Left lung (tissue), 4 donors: ENCODE measurements at regions not wholly inside any gene's neighbourhood (a gene's known extent, or its start where the extent isn't known, plus 50 kb on each side); places are given as distances from the start of the nearest gene placed in this dataset.

Experiments used
- ATAC-seq: fragments of 200-7000 bp; cut with Tn5 transposase; one replicate; pipeline ENCODE4 v1.9.1; 2020; ENCODE audit warnings: moderate library complexity
- DNase-seq, 4 donors: peaks; one replicate each; pipeline ENCODE4 v3.0.0-alpha.2; 2013 to 2020
- H3K27ac ChIP-seq, 2 donors: fragments of 200-600 bp; sonication (generic) in 1 of 2; one replicate each; pipeline versions ENCODE4 v1.5.0 to v1.8.0; 2020 to 2021
- H3K27me3 ChIP-seq, 2 donors: fragments of 200-600 bp; sonication (generic) in 1 of 2; one replicate each; pipeline versions ENCODE4 v1.5.0 to v1.8.0; 2020 to 2021
- H3K36me3 ChIP-seq, 2 donors: fragments of 200-600 bp; sonication (generic) in 1 of 2; one replicate each; pipeline versions ENCODE4 v1.5.0 to v1.8.0; 2020 to 2021
- H3K4me1 ChIP-seq, 2 donors: fragments of 200-600 bp; one replicate each; pipeline ENCODE4 v1.8.0; 2021
- H3K4me3 ChIP-seq, 2 donors: fragments of 200-600 bp; sonication (generic) in 1 of 2; one replicate each; pipeline versions ENCODE4 v1.5.0 to v1.8.0; 2020 to 2021; ENCODE audit warnings: mild to moderate bottlenecking in 1 of 2
- H3K9me3 ChIP-seq, 2 donors: fragments of 200-600 bp; sonication (generic) in 1 of 2; one replicate each; pipeline versions ENCODE4 v1.5.0 to v1.8.0; 2020 to 2021
- intact Hi-C, 2 donors: fragments of 100-400 bp; cut with DNase I; formaldehyde crosslinking; loops; one replicate each; pipeline versions ENCODE4 v1.11.2 to v1.14.2; 2022
- TF ChIP-seq, protein P1 (sequence below), 2 donors: fragments of 200-600 bp; sonication (generic) in 1 of 2; IDR thresholded peaks; one replicate each; pipeline versions ENCODE4 v1.5.0 to v1.8.0; 2021; ENCODE audit warnings: antibody characterized with exemption in 2 of 2
- donor health status: DM: no; HTN: yes; CAD: no.
- donor health status: DM: no; HTN: no; CAD: no.

DNA sequence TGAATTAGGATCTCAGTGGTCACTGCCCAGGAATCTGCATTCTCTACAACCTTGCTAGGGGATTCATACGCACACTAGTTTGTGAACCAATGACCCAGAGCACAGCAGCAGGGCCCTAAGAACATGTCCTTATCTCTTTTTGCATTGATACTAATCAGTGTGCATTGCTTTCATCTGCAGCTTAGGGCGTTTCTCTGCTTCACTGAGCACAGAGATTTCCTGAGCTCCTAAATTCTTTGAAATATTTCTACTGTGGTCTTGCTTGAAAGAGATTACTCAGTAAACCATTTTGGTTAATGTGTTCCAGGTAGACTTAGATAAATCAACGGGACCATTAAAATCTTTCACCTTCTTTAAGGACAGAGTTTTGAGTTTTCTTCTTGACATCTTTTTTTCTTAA is 351.3 kb upstream of the KITLG start:
- intact Hi-C loops: no loop called here
- no peaks in the 10 kb centered on the region for H3K4me1 ChIP-seq
- H3K9me3 ChIP-seq: no peaks in the 10 kb centered on the region
- H3K27ac ChIP-seq: no peak overlapping the region
- H3K27me3 ChIP-seq: no peaks in the 10 kb centered on the region
- H3K4me3 ChIP-seq: no peak overlapping the region
- no peak for DNase-seq
- no peak for ATAC-seq
- no peaks in the 10 kb centered on the region for H3K36me3 ChIP-seq
- TF ChIP-seq, protein P1, sequence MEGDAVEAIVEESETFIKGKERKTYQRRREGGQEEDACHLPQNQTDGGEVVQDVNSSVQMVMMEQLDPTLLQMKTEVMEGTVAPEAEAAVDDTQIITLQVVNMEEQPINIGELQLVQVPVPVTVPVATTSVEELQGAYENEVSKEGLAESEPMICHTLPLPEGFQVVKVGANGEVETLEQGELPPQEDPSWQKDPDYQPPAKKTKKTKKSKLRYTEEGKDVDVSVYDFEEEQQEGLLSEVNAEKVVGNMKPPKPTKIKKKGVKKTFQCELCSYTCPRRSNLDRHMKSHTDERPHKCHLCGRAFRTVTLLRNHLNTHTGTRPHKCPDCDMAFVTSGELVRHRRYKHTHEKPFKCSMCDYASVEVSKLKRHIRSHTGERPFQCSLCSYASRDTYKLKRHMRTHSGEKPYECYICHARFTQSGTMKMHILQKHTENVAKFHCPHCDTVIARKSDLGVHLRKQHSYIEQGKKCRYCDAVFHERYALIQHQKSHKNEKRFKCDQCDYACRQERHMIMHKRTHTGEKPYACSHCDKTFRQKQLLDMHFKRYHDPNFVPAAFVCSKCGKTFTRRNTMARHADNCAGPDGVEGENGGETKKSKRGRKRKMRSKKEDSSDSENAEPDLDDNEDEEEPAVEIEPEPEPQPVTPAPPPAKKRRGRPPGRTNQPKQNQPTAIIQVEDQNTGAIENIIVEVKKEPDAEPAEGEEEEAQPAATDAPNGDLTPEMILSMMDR (IDR thresholded peaks at IDR 0.05): no peak

DNA sequence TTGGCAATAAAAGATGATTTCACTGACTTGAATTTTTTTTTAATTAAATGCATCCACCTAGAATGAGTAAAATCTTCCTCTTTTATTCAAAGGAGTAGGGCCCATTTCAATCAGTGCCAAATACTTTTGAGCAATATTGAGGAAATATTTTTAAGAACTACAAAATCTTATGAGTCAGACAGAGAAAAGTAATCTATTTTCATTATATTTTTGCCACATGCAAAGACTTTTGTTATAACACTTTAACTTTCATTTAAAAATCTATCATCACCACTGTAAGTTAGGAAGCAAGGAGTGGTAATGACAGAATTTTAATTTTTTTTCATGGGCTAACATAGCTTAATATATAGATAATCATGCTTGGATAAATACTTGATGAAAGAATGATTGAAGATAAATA is 345.2 kb upstream of the KITLG start:
- intact Hi-C loops: no loop called here
- Histone ChIP-seq H3K27me3 (no peaks in the 10 kb centered on the region), H3K4me3 (no peak overlapping the region), H3K27ac (peak overlapping the region in 1 of 2 donors; percentile 34), H3K4me1 (no peaks in the 10 kb centered on the region), H3K36me3 (no peaks in the 10 kb centered on the region), H3K9me3 (no peaks in the 10 kb centered on the region)
- TF ChIP-seq, protein P1 (IDR thresholded peaks at IDR 0.05): no peak
- no peak for DNase-seq
- no peak for ATAC-seq

DNA sequence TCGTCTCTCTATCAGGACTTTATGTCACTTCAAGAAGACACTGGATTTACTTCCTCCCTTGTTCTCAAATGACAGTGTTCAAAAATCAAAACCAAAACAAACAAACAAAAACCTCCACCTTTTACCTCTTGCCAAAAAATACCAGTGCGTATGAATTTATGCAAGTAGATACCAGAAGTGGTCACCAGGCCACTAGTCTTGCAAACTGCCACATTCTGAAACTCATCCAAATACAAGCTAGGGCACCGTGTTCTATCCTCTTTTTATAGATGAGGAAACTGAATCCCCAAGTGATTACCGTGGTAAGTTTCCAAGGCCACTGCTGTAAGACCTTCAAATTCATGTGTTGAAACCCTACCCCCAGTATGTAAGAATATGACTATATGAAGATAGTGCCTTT is 343.9 kb upstream of the KITLG start:
- Histone ChIP-seq H3K4me1 (no peaks in the 10 kb centered on the region), H3K4me3 (no peak overlapping the region), H3K36me3 (no peaks in the 10 kb centered on the region), H3K27ac (no peak overlapping the region), H3K9me3 (peaks cover 0 to 2% of the 10 kb centered on the region in 2 donors), H3K27me3 (no peaks in the 10 kb centered on the region)
- TF ChIP-seq, protein P1 (IDR thresholded peaks at IDR 0.05): no peak
- DNase-seq: no peak
- ATAC-seq: no peak
- intact Hi-C loops: no loop called here

DNA sequence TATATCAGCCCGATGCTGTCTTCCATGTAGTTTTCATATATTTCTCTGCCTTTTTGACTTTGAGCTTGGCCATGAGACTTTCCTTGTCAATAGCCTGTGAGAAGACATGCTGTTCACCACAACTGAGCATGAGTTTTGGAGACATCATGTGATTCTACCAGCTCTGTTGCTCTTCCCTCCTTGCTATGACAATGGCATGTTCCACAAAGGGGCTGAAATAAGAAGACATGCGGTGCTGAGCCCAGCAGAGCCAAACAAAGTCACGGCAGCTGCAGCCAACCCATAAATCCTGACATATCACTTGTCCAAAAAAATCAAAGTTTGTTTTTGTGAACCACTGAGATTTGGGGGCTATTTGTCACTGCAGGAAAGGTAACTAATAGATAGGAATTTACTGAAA is 343.4 kb upstream of the KITLG start:
- H3K4me3 ChIP-seq: no peak overlapping the region

DNA sequence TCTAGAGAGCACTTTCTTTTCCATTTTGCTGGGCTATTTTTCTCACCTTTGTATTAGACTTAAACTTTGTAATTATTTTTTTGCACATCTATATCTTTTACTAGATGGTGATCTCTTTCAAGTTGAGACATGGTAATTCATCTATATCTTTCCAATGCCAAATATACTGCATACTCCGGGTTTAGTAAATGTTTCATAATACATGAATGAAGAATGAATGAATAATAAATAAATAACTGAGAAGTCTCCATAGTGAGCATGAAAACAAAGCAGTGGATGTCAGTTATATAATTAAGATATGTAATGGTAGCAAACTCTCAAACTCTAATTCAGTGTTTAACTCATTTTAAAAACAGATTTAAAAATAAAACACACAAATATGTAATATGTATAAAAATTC is 342.5 kb upstream of the KITLG start:
- TF ChIP-seq, protein P1 (IDR thresholded peaks at IDR 0.05): no peak
- no peaks in the 10 kb centered on the region for H3K27me3 ChIP-seq
- no peaks in the 10 kb centered on the region for H3K4me1 ChIP-seq
- DNase-seq: no peak
- intact Hi-C loops: no loop called here
- ATAC-seq: no peak
- H3K9me3 ChIP-seq: peaks cover 0 to 2% of the 10 kb centered on the region in 2 donors
- no peaks in the 10 kb centered on the region for H3K36me3 ChIP-seq
- no peak overlapping the region for H3K4me3 ChIP-seq
- no peak overlapping the region for H3K27ac ChIP-seq

More for the DNA sequence above, 343.4 kb upstream of the KITLG start:
- intact Hi-C loops: no loop called here
- peaks cover 0 to 2% of the 10 kb centered on the region in 2 donors for H3K9me3 ChIP-seq
- TF ChIP-seq, protein P1 (IDR thresholded peaks at IDR 0.05): no peak
- H3K27me3 ChIP-seq: no peaks in the 10 kb centered on the region
- no peaks in the 10 kb centered on the region for H3K4me1 ChIP-seq
- no peaks in the 10 kb centered on the region for H3K36me3 ChIP-seq
- no peak for DNase-seq
- H3K27ac ChIP-seq: no peak overlapping the region
- no peak for ATAC-seq
